Fibroblast of mammary gland (primary cell): ENCODE measurements at regions not wholly inside any gene's neighbourhood (a gene's known extent, or its start where the extent isn't known, plus 50 kb on each side); places are given as distances from the start of the nearest gene placed in this dataset.

Experiments
- DNase-seq: peaks from one replicate; pipeline ENCODE4 v3.0.0-alpha.2; 2010; ENCODE audit warnings: low read depth
- H3K4me3 ChIP-seq: 2 replicates; pipeline ENCODE4 v1.5.1; 2011; ENCODE audit warnings: low read depth, mild to moderate bottlenecking, low read length, moderate library complexity; ENCODE audit not compliant: control insufficient read depth
- TF ChIP-seq, protein P1 (sequence below): conservative IDR thresholded peaks from 2 replicates; pipeline ENCODE4 v1.5.1; 2011; ENCODE audit warnings: low read depth, low read length, inconsistent platforms; ENCODE audit not compliant: control insufficient read depth, insufficient read depth

DNA sequence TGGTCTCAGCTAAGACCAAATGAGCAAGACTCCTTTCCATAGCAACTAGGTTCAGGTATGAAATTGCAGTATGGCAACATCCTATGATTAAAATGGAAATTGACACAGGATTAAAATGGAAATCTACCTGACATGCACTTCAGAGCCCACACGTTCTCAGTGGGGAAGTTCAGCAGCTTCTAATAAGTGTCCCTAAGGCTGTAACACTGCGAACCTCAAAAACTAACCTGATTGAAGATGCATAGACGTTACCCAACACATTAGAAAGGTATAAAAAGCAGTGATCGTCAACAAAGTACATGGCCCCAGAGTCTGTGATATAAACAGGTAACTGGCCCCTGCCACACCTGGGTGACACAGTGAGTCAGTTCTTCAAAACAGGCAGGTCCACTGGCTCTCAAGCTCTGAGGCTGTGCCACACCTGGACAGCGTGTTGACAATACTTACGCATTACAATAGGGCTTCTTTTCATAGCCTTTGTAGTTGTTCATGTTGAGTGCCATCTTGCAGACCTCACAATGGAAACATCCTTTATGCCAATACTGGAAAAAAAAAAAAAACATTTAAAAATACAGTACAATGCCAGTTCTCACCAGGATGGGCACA lies 274.9 kb upstream of the NEBL start:
- H3K4me3 ChIP-seq, result peak overlapping the region; percentile 76
- DNase-seq, result no peak
- TF ChIP-seq, protein P1, sequence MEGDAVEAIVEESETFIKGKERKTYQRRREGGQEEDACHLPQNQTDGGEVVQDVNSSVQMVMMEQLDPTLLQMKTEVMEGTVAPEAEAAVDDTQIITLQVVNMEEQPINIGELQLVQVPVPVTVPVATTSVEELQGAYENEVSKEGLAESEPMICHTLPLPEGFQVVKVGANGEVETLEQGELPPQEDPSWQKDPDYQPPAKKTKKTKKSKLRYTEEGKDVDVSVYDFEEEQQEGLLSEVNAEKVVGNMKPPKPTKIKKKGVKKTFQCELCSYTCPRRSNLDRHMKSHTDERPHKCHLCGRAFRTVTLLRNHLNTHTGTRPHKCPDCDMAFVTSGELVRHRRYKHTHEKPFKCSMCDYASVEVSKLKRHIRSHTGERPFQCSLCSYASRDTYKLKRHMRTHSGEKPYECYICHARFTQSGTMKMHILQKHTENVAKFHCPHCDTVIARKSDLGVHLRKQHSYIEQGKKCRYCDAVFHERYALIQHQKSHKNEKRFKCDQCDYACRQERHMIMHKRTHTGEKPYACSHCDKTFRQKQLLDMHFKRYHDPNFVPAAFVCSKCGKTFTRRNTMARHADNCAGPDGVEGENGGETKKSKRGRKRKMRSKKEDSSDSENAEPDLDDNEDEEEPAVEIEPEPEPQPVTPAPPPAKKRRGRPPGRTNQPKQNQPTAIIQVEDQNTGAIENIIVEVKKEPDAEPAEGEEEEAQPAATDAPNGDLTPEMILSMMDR, result no peak

DNA sequence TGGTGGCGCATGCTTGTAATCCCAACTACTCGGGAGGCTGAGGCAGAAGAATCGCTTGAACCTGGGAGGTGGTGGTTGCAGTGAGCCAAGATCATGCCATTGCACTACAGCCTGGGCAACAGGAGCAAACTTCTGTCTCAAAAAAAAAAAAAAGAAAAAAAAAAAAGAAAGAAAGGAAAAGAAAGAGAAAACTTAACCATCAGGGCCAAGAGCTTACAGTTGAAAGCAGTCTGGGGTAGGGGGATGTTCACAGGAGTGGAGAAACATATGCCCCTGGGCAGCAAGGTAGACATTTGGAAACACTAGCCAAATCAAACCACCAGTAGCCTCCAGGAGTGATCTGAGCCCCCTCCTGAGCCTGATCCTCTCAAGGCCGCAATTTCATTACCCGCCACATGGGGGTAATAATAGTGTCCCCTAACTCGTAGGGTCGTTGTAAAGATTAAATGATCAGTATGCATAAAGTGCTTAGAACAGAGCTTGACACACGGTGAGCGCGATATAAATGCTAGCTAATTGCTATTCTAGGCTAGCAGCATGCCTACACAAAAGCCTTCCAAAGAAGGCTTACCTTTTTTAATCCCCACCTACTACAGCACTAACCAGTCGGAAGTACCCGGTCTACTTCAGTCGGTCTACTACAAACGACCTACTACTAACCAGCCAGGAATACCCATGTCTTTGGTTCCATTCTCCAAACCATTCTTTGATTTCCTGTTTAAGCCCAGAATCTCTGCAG lies 274.3 kb upstream of the NEBL start:
- TF ChIP-seq, protein P1, result peak; percentile 48
- H3K4me3 ChIP-seq, result no peak overlapping the region
- DNase-seq, result peak; percentile 37

DNA sequence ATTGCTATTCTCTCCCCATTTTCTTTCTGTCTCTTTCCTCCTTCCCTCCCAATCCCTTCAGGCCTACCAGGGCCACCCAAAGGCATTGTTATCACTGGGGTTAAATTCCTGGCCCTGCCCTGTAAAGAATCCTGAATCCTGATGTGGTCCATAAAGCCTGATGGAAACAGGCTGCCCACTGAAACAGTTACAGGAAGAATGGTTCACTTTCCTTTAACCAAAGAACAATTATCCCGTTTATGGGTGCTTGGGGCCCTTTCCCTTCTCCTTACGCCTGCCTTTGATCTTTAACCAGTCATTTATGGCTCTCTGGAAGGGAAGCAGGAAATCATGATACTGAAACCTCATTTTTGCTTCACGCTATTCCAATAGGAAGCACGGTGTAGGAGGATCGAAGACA lies 273.1 kb upstream of the NEBL start:
- TF ChIP-seq, protein P1, result no peak
- no peak overlapping the region for H3K4me3 ChIP-seq
- DNase-seq, result no peak

DNA sequence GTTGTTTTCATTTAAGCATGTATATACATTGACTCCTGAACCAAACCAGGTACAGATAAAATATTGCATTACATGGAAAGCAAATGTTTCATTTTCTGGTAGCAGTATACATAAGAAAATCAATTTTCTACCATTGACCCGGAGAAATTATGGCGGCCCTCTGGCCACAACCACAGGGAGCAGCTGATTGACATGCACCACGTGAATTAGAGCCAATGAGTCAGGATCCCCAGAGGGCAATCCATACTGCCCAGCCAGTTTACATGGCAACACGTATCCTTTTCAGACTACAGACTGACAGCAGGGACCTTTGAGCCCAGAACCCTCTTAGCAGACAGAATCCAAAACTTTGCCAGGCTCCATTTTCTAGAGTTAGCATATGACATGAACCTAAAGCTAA lies 272.2 kb upstream of the NEBL start:
- TF ChIP-seq, protein P1, result no peak
- peak; percentile 38 for DNase-seq
- H3K4me3 ChIP-seq, result no peak overlapping the region

DNA sequence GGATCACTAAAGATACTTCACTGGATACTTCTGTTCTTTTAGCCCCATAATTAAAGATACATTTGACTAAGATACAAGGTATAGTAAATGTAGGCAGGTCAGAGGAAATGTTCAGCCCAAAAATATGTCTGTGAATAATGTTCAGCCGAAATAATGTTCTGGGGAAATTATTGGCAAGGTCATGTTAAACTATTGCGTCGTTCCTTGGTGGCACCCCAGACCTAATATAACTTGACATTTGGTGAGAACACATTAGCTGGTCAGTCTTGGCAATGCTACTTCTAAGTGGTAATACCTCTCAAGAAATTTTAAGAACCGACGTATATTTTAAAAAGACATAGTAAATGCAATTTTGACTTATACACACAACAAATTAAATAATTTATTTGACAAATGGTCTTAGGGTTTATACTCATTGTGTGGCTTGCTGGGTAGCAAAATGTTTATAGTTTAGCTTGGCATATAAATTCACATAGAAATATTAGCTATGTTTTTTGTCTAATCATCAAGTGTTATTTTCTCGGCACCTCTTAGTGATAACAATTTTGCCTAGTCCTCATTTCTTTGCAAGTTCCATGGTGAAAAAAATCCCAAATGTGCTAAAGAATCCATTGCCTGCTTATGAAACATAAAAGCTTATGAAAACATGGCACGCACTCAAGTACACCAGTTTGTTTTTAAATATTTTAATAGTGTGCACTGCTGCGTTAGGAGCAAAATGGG lies 270.3 kb upstream of the NEBL start:
- TF ChIP-seq, protein P1, result no peak
- H3K4me3 ChIP-seq, result no peak overlapping the region
- no peak for DNase-seq

DNA sequence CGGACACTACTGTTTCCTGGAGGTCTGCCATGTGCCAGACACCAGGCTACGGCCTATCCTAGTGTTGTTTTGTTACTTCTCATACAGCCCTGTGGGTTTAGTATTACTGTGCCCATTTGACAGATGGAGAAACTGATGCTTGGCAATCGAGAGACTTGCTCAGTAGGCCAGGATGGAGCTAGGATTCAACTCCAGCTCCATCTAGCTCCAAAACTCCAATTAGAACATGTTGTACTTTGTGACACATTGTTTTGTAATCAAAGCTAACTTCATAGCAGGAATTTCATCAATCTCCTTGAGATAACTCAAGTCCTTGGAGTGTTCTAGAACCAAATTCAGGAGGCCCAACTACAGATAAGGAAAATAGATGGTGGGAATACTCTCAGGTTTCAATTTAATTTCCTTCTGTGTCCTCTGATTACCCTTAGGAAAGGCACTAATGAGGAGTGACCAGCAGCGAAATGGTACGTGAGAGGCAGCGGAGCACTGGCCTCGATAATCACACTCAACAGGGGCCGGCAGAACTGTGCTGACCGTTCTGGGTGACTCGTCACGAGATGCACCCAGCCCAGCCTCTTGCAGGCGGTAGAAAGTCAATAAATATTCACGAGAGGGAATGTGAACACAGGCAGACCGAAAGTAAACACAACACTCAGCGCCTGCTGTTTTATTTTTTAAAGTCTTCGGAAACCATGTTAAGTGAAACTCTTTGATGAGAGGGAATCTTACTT lies 269.6 kb upstream of the NEBL start:
- no peak overlapping the region for H3K4me3 ChIP-seq
- no peak for DNase-seq

More for the DNA sequence above, 269.6 kb upstream of the NEBL start:
- TF ChIP-seq, protein P1, result no peak
